GM21515 (cell line): ENCODE measurements at regions not wholly inside any gene's neighbourhood (a gene's known extent, or its start where the extent isn't known, plus 50 kb on each side); places are given as distances from the start of the nearest gene placed in this dataset.

Source experiments
- ATAC-seq: cut with Tn5 transposase; IDR thresholded peaks from one replicate; pipeline ENCODE4 v1.9.1; 2021; ENCODE audit not compliant: unreplicated experiment

GRCh38 chr15:96414875-96415274, 84.4 kb downstream of the NR2F2 start:
- no peak for ATAC-seq

- no peak for ATAC-seq
These were observed 85.2 kb downstream of the NR2F2 start for GRCh38 chr15:96415513-96416217.

GRCh38 chr15:96416218-96416933, 85.9 kb downstream of the NR2F2 start:
- ATAC-seq = no peak

- ATAC-seq = no peak
These were observed 86.6 kb downstream of the NR2F2 start for GRCh38 chr15:96416934-96417759.

- no peak for ATAC-seq
These were observed 87.2 kb downstream of the NR2F2 start for GRCh38 chr15:96417760-96418130.

- no peak for ATAC-seq
These were observed 87.6 kb downstream of the NR2F2 start for GRCh38 chr15:96418146-96418545.

- ATAC-seq = no peak
These were observed 90.7 kb downstream of the NR2F2 start for GRCh38 chr15:96421178-96421601.

GRCh38 chr15:96422125-96422524, 91.6 kb downstream of the NR2F2 start:
- no peak for ATAC-seq

GRCh38 chr15:96424674-96425073, 94.2 kb downstream of the NR2F2 start:
- no peak for ATAC-seq

- no peak for ATAC-seq
These were observed 98.2 kb downstream of the NR2F2 start for GRCh38 chr15:96428742-96429141.

- no peak for ATAC-seq
These were observed 101.3 kb downstream of the NR2F2 start for GRCh38 chr15:96431786-96432185.

GRCh38 chr15:96435022-96435421, 104.5 kb downstream of the NR2F2 start:
- no peak for ATAC-seq

- no peak for ATAC-seq
These were observed 105.3 kb downstream of the NR2F2 start for GRCh38 chr15:96435841-96436240.

GRCh38 chr15:96440978-96441377, 110.5 kb downstream of the NR2F2 start:
- ATAC-seq = no peak

GRCh38 chr15:96442076-96442475, 111.6 kb downstream of the NR2F2 start:
- ATAC-seq = no peak

- no peak for ATAC-seq
These were observed 114.4 kb downstream of the NR2F2 start for GRCh38 chr15:96444865-96445264.

- ATAC-seq = no peak
These were observed 118.4 kb downstream of the NR2F2 start for GRCh38 chr15:96448923-96449322.

- no peak for ATAC-seq
These were observed 127.3 kb downstream of the NR2F2 start for GRCh38 chr15:96457841-96458240.

- no peak for ATAC-seq
These were observed 129.6 kb downstream of the NR2F2 start for GRCh38 chr15:96460106-96460505.

- no peak for ATAC-seq
These were observed 132.6 kb downstream of the NR2F2 start for GRCh38 chr15:96462768-96463750.
